Liver (tissue), 8 donors: ENCODE measurements at regions not wholly inside any gene's neighbourhood (a gene's known extent, or its start where the extent isn't known, plus 50 kb on each side); places are given as distances from the start of the nearest gene placed in this dataset.

Experiments used
- DNase-seq: peaks from one replicate; pipeline ENCODE4 v3.0.0-alpha.2; 2017; ENCODE audit warnings: low spot score
- H3K27ac ChIP-seq, 2 donors: one replicate each; pipeline ENCODE4 v1.7.0; 2013; ENCODE audit warnings: inconsistent platforms in 2 of 2, low read length in 2 of 2, control low read depth in 1 of 2, low read depth in 1 of 2, mild to moderate bottlenecking in 1 of 2
- H3K27me3 ChIP-seq, 4 donors: one replicate each; pipeline versions ENCODE4 v1.6.1 to v1.7.0; 2013; ENCODE audit warnings: low read length in 3 of 4, inconsistent platforms in 1 of 4, mild to moderate bottlenecking in 1 of 4, moderate library complexity in 1 of 4; ENCODE audit not compliant: control insufficient read depth in 4 of 4, insufficient read depth in 4 of 4
- H3K36me3 ChIP-seq, 4 donors: one replicate each; pipeline versions ENCODE4 v1.6.1 to v1.7.0; 2013; ENCODE audit warnings: low read length in 3 of 4, mild to moderate bottlenecking in 3 of 4, low read depth in 1 of 4, moderate library complexity in 1 of 4; ENCODE audit not compliant: control insufficient read depth in 4 of 4, insufficient read depth in 3 of 4
- H3K4me1 ChIP-seq, 4 donors: one replicate each; pipeline versions ENCODE4 v1.6.1 to v1.7.0; 2013; ENCODE audit warnings: low read length in 3 of 4, mild to moderate bottlenecking in 3 of 4, moderate library complexity in 1 of 4; ENCODE audit not compliant: control insufficient read depth in 4 of 4, insufficient read depth in 4 of 4
- H3K4me3 ChIP-seq, 3 donors: one replicate each; pipeline versions ENCODE4 v1.6.1 to v1.7.0; 2013; ENCODE audit warnings: low read length in 3 of 3, control low read depth in 1 of 3, low read depth in 1 of 3, mild to moderate bottlenecking in 1 of 3
- H3K9ac ChIP-seq, 2 donors: one replicate each; pipeline ENCODE4 v1.7.0; 2013; ENCODE audit warnings: low read length in 2 of 2, mild to moderate bottlenecking in 2 of 2, moderate library complexity in 2 of 2, control low read depth in 1 of 2, low read depth in 1 of 2
- H3K9me3 ChIP-seq, 4 donors: one replicate each; pipeline versions ENCODE4 v1.6.1 to v1.7.0; 2013; ENCODE audit warnings: low read length in 3 of 4; ENCODE audit not compliant: control insufficient read depth in 4 of 4
- CTCF ChIP-seq: fragments of 150-350 bp; IDR thresholded peaks from 2 replicates; pipeline ENCODE4 v1.5.1; 2017; ENCODE audit warnings: improper control_type of control experiment, low read depth, low read length; ENCODE audit not compliant: missing input control
- FOXA1 ChIP-seq: IDR thresholded peaks from 2 replicates; pipeline ENCODE4 v1.6.1; 2016; ENCODE audit warnings: antibody characterized with exemption
- FOXA2 ChIP-seq: IDR thresholded peaks from 2 replicates; pipeline ENCODE4 v1.6.1; 2016; ENCODE audit warnings: antibody characterized with exemption
- GABPA ChIP-seq, 2 donors: IDR thresholded peaks in 1 of 2; conservative IDR thresholded peaks in 1 of 2; 2 replicates each; pipeline ENCODE4 v1.6.1; 2016; ENCODE audit warnings: antibody characterized with exemption in 2 of 2, mild to moderate bottlenecking in 1 of 2, moderate library complexity in 1 of 2
- HNF4A ChIP-seq, 2 donors: conservative IDR thresholded peaks; 2 replicates each; pipeline ENCODE4 v1.6.1; 2016; ENCODE audit warnings: antibody characterized with exemption in 2 of 2, mild to moderate bottlenecking in 2 of 2
- HNF4G ChIP-seq: IDR thresholded peaks from 2 replicates; pipeline ENCODE4 v1.6.1; 2016; ENCODE audit warnings: antibody characterized with exemption
- JUND ChIP-seq, 2 donors: IDR thresholded peaks; 2 replicates each; pipeline ENCODE4 v1.6.1; 2016; ENCODE audit warnings: antibody characterized with exemption in 2 of 2
- NR2F2 ChIP-seq: IDR thresholded peaks from 2 replicates; pipeline ENCODE4 v1.6.1; 2016; ENCODE audit warnings: antibody characterized with exemption
- RAD21 ChIP-seq, 2 donors: IDR thresholded peaks; 2 replicates each; pipeline ENCODE4 v1.6.1; 2016; ENCODE audit warnings: antibody characterized with exemption in 2 of 2, mild to moderate bottlenecking in 2 of 2
- RXRA ChIP-seq, 2 donors: IDR thresholded peaks; 2 replicates each; pipeline ENCODE4 v1.6.1; 2017 to 2018; ENCODE audit warnings: antibody characterized with exemption in 2 of 2, mild to moderate bottlenecking in 1 of 2
- SP1 ChIP-seq: IDR thresholded peaks from 2 replicates; pipeline ENCODE4 v1.6.1; 2018; ENCODE audit warnings: antibody characterized with exemption, mild to moderate bottlenecking
- TAF1 ChIP-seq: conservative IDR thresholded peaks from 2 replicates; pipeline ENCODE4 v1.6.1; 2016; ENCODE audit warnings: antibody characterized with exemption, mild to moderate bottlenecking
- YY1 ChIP-seq: IDR thresholded peaks from 2 replicates; pipeline ENCODE4 v1.6.1; 2016; ENCODE audit warnings: antibody characterized with exemption, mild to moderate bottlenecking
- WGBS: extraction: QIAGEN DNeasy Blood & Tissue Kit; methylation state at CpG from one replicate; pipeline ENCODE4 v1.1.7; 2013; 5-methylcytosine and 5-hydroxymethylcytosine counted together
- TF ChIP-seq, protein P1 (sequence below): IDR thresholded peaks from 2 replicates; pipeline ENCODE4 v1.6.1; 2016; ENCODE audit warnings: antibody characterized with exemption
- TF ChIP-seq, protein P2 (sequence below): IDR thresholded peaks from 2 replicates; pipeline ENCODE4 v1.6.1; 2016; ENCODE audit warnings: antibody characterized with exemption
- TF ChIP-seq, protein P3 (sequence below): IDR thresholded peaks from 2 replicates; pipeline ENCODE4 v1.6.1; 2016; ENCODE audit warnings: antibody characterized with exemption, mild to moderate bottlenecking
- TF ChIP-seq, protein P4 (sequence below): IDR thresholded peaks from 2 replicates; pipeline ENCODE4 v1.6.1; 2016; ENCODE audit warnings: antibody characterized with exemption
- donor health status: healthy.
- donor health status: healthy.
- donor health status: healthy.
- donor health status: healthy.
- donor health status: healthy.

DNA sequence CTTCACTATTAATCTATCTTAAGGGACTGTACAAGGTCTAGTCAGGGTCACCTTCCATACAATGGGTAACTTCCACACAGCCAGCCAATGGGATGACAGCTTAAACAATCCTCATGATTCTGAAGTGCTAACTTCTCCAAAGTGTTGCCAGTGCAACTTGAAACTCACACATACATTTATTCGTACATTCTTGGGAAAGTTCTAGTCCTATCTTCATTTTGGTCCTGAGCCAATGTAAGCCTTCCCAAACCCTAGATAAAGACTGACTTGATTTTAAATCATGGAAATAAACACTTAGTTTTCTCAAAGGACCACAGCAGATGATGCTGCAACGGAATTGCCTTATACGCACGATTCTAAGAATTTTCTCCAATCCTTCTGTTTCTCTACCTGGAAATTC, 117.5 kb upstream of the COL1A2 start:
- DNase-seq: no peak
- peaks cover 0 to 3% (median 0%) of the 10 kb centered on the region in 4 donors for H3K27me3 ChIP-seq
- H3K36me3 ChIP-seq: no peaks in the 10 kb centered on the region
- H3K4me3 ChIP-seq: no peak overlapping the region
- H3K4me1 ChIP-seq: no peaks in the 10 kb centered on the region
- TF ChIP-seq, protein P1, sequence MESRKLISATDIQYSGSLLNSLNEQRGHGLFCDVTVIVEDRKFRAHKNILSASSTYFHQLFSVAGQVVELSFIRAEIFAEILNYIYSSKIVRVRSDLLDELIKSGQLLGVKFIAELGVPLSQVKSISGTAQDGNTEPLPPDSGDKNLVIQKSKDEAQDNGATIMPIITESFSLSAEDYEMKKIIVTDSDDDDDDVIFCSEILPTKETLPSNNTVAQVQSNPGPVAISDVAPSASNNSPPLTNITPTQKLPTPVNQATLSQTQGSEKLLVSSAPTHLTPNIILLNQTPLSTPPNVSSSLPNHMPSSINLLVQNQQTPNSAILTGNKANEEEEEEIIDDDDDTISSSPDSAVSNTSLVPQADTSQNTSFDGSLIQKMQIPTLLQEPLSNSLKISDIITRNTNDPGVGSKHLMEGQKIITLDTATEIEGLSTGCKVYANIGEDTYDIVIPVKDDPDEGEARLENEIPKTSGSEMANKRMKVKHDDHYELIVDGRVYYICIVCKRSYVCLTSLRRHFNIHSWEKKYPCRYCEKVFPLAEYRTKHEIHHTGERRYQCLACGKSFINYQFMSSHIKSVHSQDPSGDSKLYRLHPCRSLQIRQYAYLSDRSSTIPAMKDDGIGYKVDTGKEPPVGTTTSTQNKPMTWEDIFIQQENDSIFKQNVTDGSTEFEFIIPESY: no peak
- no peak for TF ChIP-seq SP1
- TF ChIP-seq CTCF: no peak
- TF ChIP-seq, protein P2, sequence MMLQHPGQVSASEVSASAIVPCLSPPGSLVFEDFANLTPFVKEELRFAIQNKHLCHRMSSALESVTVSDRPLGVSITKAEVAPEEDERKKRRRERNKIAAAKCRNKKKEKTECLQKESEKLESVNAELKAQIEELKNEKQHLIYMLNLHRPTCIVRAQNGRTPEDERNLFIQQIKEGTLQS: no peak
- TF ChIP-seq HNF4G: no peak
- TF ChIP-seq FOXA2: no peak
- TF ChIP-seq RAD21 (IDR thresholded peaks at IDR 0.05): no peak
- TF ChIP-seq, protein P3, sequence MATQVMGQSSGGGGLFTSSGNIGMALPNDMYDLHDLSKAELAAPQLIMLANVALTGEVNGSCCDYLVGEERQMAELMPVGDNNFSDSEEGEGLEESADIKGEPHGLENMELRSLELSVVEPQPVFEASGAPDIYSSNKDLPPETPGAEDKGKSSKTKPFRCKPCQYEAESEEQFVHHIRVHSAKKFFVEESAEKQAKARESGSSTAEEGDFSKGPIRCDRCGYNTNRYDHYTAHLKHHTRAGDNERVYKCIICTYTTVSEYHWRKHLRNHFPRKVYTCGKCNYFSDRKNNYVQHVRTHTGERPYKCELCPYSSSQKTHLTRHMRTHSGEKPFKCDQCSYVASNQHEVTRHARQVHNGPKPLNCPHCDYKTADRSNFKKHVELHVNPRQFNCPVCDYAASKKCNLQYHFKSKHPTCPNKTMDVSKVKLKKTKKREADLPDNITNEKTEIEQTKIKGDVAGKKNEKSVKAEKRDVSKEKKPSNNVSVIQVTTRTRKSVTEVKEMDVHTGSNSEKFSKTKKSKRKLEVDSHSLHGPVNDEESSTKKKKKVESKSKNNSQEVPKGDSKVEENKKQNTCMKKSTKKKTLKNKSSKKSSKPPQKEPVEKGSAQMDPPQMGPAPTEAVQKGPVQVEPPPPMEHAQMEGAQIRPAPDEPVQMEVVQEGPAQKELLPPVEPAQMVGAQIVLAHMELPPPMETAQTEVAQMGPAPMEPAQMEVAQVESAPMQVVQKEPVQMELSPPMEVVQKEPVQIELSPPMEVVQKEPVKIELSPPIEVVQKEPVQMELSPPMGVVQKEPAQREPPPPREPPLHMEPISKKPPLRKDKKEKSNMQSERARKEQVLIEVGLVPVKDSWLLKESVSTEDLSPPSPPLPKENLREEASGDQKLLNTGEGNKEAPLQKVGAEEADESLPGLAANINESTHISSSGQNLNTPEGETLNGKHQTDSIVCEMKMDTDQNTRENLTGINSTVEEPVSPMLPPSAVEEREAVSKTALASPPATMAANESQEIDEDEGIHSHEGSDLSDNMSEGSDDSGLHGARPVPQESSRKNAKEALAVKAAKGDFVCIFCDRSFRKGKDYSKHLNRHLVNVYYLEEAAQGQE: no peak
- no peak for TF ChIP-seq GABPA (IDR thresholded peaks at IDR 0.05 in 1 of 2, conservative IDR thresholded peaks at IDR 0.05 in 1 of 2)
- TF ChIP-seq NR2F2: no peak
- no peak for TF ChIP-seq RXRA (IDR thresholded peaks at IDR 0.05)
- no peak for TF ChIP-seq JUND (IDR thresholded peaks at IDR 0.05)
- no peak for TF ChIP-seq TAF1
- TF ChIP-seq, protein P4, sequence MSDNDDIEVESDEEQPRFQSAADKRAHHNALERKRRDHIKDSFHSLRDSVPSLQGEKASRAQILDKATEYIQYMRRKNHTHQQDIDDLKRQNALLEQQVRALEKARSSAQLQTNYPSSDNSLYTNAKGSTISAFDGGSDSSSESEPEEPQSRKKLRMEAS: no peak
- TF ChIP-seq FOXA1: no peak
- TF ChIP-seq HNF4A (conservative IDR thresholded peaks at IDR 0.05): no peak
- no peak for TF ChIP-seq YY1
- no peak overlapping the region for H3K27ac ChIP-seq
- WGBS: 84% methylated on average over 4 of the region's 4 CpGs
- H3K9ac ChIP-seq: no peak overlapping the region
- no peaks in the 10 kb centered on the region for H3K9me3 ChIP-seq

- Histone ChIP-seq H3K27me3 (peaks cover 0 to 11% (median 1%) of the 10 kb centered on the region in 4 donors), H3K9ac (no peak overlapping the region), H3K9me3 (no peaks in the 10 kb centered on the region), H3K4me1 (no peaks in the 10 kb centered on the region), H3K27ac (no peak overlapping the region), H3K36me3 (no peaks in the 10 kb centered on the region), H3K4me3 (no peak overlapping the region)
- WGBS: 55% methylated on average over 2 of the region's 2 CpGs
- no peak for DNase-seq
- TF ChIP-seq HNF4G (no peak), NR2F2 (no peak), TAF1 (no peak), FOXA2 (no peak), SP1 (no peak), YY1 (no peak), RAD21 (IDR thresholded peaks at IDR 0.05) (no peak), FOXA1 (no peak)
- TF ChIP-seq, protein P2: no peak
- TF ChIP-seq, protein P1: no peak
- TF ChIP-seq, protein P3: no peak
- TF ChIP-seq, protein P4: no peak
Measured at GRCh38 chr7:94280851-94281250, 113.8 kb upstream of the COL1A2 start.
